ENCODE measurements at regions not wholly inside any gene's neighbourhood (a gene's known extent, or its start where the extent isn't known, plus 50 kb on each side); places are given as distances from the start of the nearest gene placed in this dataset.
A peak's percentile ranks its signal among the peaks of the same experiment; 100 is the strongest.

GRCh38 chr13:107025991-107026390 is 458.1 kb upstream of the ARGLU1 start:
- peak overlapping the region in 1 of 4 donors; percentile 17 for H3K27ac ChIP-seq (replicated peaks in 1 of 4)

GRCh38 chr13:107023335-107023734 is 455.4 kb upstream of the ARGLU1 start:
- DNase-seq (ENCODE audit: extremely low spot score): no peak
- WGBS: 100% methylated on average over 2 of the region's 2 CpGs
- no peak overlapping the region for H3K4me3 ChIP-seq
- TF ChIP-seq POLR2AphosphoS5 (IDR thresholded peaks at IDR 0.05) (no peak), CTCF (IDR thresholded peaks at IDR 0.05) (no peak), EP300 (IDR thresholded peaks at IDR 0.05) (no peak), POLR2A (IDR thresholded peaks at IDR 0.05; ENCODE audit: low read depth) (no peak)
- peaks cover 0 to 17% (median 9%) of the 10 kb centered on the region in 4 donors for H3K4me1 ChIP-seq
- H3K9me3 ChIP-seq: no peaks in the 10 kb centered on the region
- H3K27ac ChIP-seq (replicated peaks in 1 of 4): no peak overlapping the region
- no peaks in the 10 kb centered on the region for H3K27me3 ChIP-seq
- no peaks in the 10 kb centered on the region for H3K36me3 ChIP-seq
- intact Hi-C loops (cut with DNase I): no loop called here

More at GRCh38 chr13:107025991-107026390, 458.1 kb upstream of the ARGLU1 start:
- Histone ChIP-seq H3K4me1 (peaks cover 0 to 17% (median 9%) of the 10 kb centered on the region in 4 donors), H3K9me3 (no peaks in the 10 kb centered on the region), H3K4me3 (no peak overlapping the region), H3K36me3 (no peaks in the 10 kb centered on the region), H3K27me3 (no peaks in the 10 kb centered on the region)
- DNase-seq (ENCODE audit: extremely low spot score): no peak
- intact Hi-C loops (cut with DNase I): no loop called here
- TF ChIP-seq CTCF (IDR thresholded peaks at IDR 0.05) (no peak), POLR2AphosphoS5 (IDR thresholded peaks at IDR 0.05) (peak; percentile 56 to 66), POLR2A (IDR thresholded peaks at IDR 0.05; ENCODE audit: low read depth) (no peak), EP300 (IDR thresholded peaks at IDR 0.05) (no peak)
- WGBS: 27% methylated on average over 1 of the region's 1 CpG

DNA sequence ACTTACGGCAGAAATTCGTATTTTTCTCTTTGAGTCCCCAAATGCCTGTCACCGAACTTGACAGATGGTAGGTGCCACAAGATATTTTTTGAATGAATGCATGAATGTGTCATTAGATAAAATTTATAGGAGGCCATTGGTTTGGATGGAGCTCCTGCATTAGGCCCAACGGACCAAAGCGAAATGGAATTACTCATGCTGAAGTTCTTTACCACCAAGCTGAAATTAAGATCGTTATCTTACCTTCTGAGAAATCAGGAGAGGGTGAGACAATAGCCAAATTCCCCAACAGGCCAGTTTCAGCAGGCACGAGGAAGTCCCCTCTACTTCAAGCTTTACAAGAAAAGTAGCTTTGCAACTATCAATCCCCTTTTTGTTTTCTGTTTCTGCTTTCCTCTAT is 452.5 kb upstream of the ARGLU1 start:
- intact Hi-C loops (cut with DNase I): no loop called here
- Histone ChIP-seq H3K27ac (replicated peaks in 1 of 4) (no peak overlapping the region), H3K4me3 (no peak overlapping the region), H3K9me3 (no peaks in the 10 kb centered on the region), H3K4me1 (peaks cover 0 to 5% (median 0%) of the 10 kb centered on the region in 4 donors), H3K36me3 (no peaks in the 10 kb centered on the region), H3K27me3 (no peaks in the 10 kb centered on the region)
- DNase-seq (ENCODE audit: extremely low spot score): no peak
- TF ChIP-seq CTCF (IDR thresholded peaks at IDR 0.05) (no peak), POLR2AphosphoS5 (IDR thresholded peaks at IDR 0.05) (no peak), POLR2A (IDR thresholded peaks at IDR 0.05; ENCODE audit: low read depth) (no peak), EP300 (IDR thresholded peaks at IDR 0.05) (no peak)
- WGBS: 90% methylated on average over 7 of the region's 7 CpGs

- no peak for TF ChIP-seq CTCF (IDR thresholded peaks at IDR 0.05)
- no peak for TF ChIP-seq POLR2A (IDR thresholded peaks at IDR 0.05; ENCODE audit: low read depth)
- TF ChIP-seq POLR2AphosphoS5 (IDR thresholded peaks at IDR 0.05): no peak
- no peak for TF ChIP-seq EP300 (IDR thresholded peaks at IDR 0.05)
- H3K4me1 ChIP-seq: no peaks in the 10 kb centered on the region
- intact Hi-C loops (cut with DNase I): no loop called here
- DNase-seq (ENCODE audit: extremely low spot score): no peak
- H3K27ac ChIP-seq (replicated peaks in 1 of 4): no peak overlapping the region
- H3K9me3 ChIP-seq: no peaks in the 10 kb centered on the region
- no peaks in the 10 kb centered on the region for H3K36me3 ChIP-seq
- no peaks in the 10 kb centered on the region for H3K27me3 ChIP-seq
- WGBS: 86% methylated on average over 4 of the region's 4 CpGs
- no peak overlapping the region for H3K4me3 ChIP-seq
Observed at GRCh38 chr13:107018285-107018684, 450.3 kb upstream of the ARGLU1 start.

- H3K36me3 ChIP-seq: no peaks in the 10 kb centered on the region
- H3K27me3 ChIP-seq: no peaks in the 10 kb centered on the region
- H3K27ac ChIP-seq (replicated peaks in 1 of 4): no peak overlapping the region
- H3K9me3 ChIP-seq: no peaks in the 10 kb centered on the region
- no peak for TF ChIP-seq POLR2A (IDR thresholded peaks at IDR 0.05; ENCODE audit: low read depth)
- no peak for TF ChIP-seq CTCF (IDR thresholded peaks at IDR 0.05)
- no peak for TF ChIP-seq EP300 (IDR thresholded peaks at IDR 0.05)
- TF ChIP-seq POLR2AphosphoS5 (IDR thresholded peaks at IDR 0.05): no peak
- DNase-seq (ENCODE audit: extremely low spot score): no peak
- intact Hi-C loops (cut with DNase I): no loop called here
- H3K4me1 ChIP-seq: peaks cover 0 to 10% (median 5%) of the 10 kb centered on the region in 4 donors
- 56% methylated on average over 2 of the region's 2 CpGs for WGBS
- no peak overlapping the region for H3K4me3 ChIP-seq
Observed at GRCh38 chr13:107006661-107007060, 438.7 kb upstream of the ARGLU1 start.
